Endodermal cell (in vitro differentiated cells): ENCODE measurements at regions not wholly inside any gene's neighbourhood (a gene's known extent, or its start where the extent isn't known, plus 50 kb on each side); places are given as distances from the start of the nearest gene placed in this dataset.

Source experiments
- DNase-seq: peaks from one replicate; pipeline ENCODE4 v3.0.0-alpha.2; 2017
- H3K27ac ChIP-seq: 2 replicates; pipeline ENCODE4 v1.5.1; 2013; ENCODE audit warnings: mild to moderate bottlenecking, low read depth, low read length, moderate library complexity
- H3K27me3 ChIP-seq: 2 replicates; pipeline ENCODE4 v1.6.1; 2013; ENCODE audit warnings: mild to moderate bottlenecking, low read length, moderate library complexity; ENCODE audit not compliant: insufficient read depth, control insufficient read depth, poor library complexity, severe bottlenecking
- H3K36me3 ChIP-seq: 2 replicates; pipeline ENCODE4 v1.7.0; 2013; ENCODE audit warnings: mild to moderate bottlenecking, low read length, moderate library complexity; ENCODE audit not compliant: control insufficient read depth, insufficient read depth
- H3K4me1 ChIP-seq: one replicate; pipeline ENCODE4 v1.7.0; 2013; ENCODE audit warnings: low read length; ENCODE audit not compliant: control insufficient read depth, insufficient read depth
- H3K4me3 ChIP-seq: 2 replicates; pipeline ENCODE4 v1.5.1; 2013; ENCODE audit warnings: mild to moderate bottlenecking, low read length, moderate library complexity
- H3K9ac ChIP-seq: 2 replicates; pipeline ENCODE4 v1.6.1; 2013; ENCODE audit warnings: mild to moderate bottlenecking, low read length, moderate library complexity; ENCODE audit not compliant: poor library complexity, severe bottlenecking; ENCODE audit errors: extremely low read depth
- H3K9me3 ChIP-seq: 2 replicates; pipeline ENCODE4 v1.6.1; 2013; ENCODE audit warnings: mild to moderate bottlenecking, low read length, moderate library complexity; ENCODE audit not compliant: control insufficient read depth
- H3K27ac Mint-ChIP-seq: 2 replicates; pipeline ENCODE4 v1.8.0; 2020; ENCODE audit warnings: mixed read lengths
- H3K27me3 Mint-ChIP-seq: 2 replicates; pipeline ENCODE4 v1.8.0; 2021; ENCODE audit warnings: mild to moderate bottlenecking, mixed read lengths; ENCODE audit not compliant: insufficient read depth
- H3K36me3 Mint-ChIP-seq: 2 replicates; pipeline ENCODE4 v1.8.0; 2020; ENCODE audit warnings: low read depth, mixed read lengths
- H3K4me1 Mint-ChIP-seq: 2 replicates; pipeline ENCODE4 v1.8.0; 2020; ENCODE audit warnings: mixed read lengths
- H3K4me3 Mint-ChIP-seq: 2 replicates; pipeline ENCODE4 v1.8.0; 2020; ENCODE audit warnings: mild to moderate bottlenecking, moderate library complexity, mixed read lengths
- H3K9me3 Mint-ChIP-seq: 2 replicates; pipeline ENCODE4 v1.8.0; 2020; ENCODE audit warnings: mild to moderate bottlenecking, mixed read lengths
- WGBS, 2 experiments: methylation state at CpG; one replicate each; pipeline versions ENCODE4 v1.1.5 to v1.1.7; 2013; ENCODE audit warnings: missing lambda C conversion rate in 2 of 2, mixed read lengths in 1 of 2; ENCODE audit not compliant: insufficient coverage in 1 of 2, insufficient read length in 1 of 2; 5-methylcytosine and 5-hydroxymethylcytosine counted together
- TF ChIP-seq, protein P1 (sequence below): fragments of 200-600 bp; sonication (generic); conservative IDR thresholded peaks from 2 replicates; pipeline ENCODE4 v1.5.0; 2021; ENCODE audit warnings: antibody characterized with exemption, mild to moderate bottlenecking

DNA sequence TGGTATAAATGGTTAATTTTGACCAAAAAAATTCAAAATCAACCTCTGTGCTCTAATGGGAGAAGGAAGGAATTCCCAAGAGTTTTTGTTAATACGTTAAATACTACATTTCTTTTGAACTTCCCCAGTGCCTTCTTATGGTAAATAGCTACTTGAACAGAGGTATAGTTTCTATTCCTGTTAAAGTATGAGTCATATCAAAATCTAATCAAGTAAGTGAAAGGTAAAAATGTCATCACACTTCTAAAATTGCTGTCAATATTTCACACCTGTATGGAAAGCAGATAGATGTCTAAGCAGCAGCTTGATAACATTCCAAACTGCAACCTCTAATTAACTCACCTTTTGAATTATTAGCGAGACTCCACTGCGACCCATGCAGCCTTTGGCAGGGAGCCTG is 214.1 kb upstream of the MEF2C start:
- Histone ChIP-seq H3K36me3 (no peaks in the 10 kb centered on the region), H3K9ac (no peak overlapping the region), H3K9me3 (no peaks in the 10 kb centered on the region), H3K4me3 (no peak overlapping the region), H3K4me1 (no peaks in the 10 kb centered on the region), H3K27ac (no peak overlapping the region), H3K27me3 (no peaks in the 10 kb centered on the region)
- Mint-ChIP-seq H3K36me3 (no peaks in the 10 kb centered on the region), H3K4me1 (no peaks in the 10 kb centered on the region), H3K27ac (no peak overlapping the region), H3K27me3 (no peaks in the 10 kb centered on the region), H3K4me3 (no peak overlapping the region), H3K9me3 (no peaks in the 10 kb centered on the region)
- DNase-seq = no peak
- TF ChIP-seq, protein P1, sequence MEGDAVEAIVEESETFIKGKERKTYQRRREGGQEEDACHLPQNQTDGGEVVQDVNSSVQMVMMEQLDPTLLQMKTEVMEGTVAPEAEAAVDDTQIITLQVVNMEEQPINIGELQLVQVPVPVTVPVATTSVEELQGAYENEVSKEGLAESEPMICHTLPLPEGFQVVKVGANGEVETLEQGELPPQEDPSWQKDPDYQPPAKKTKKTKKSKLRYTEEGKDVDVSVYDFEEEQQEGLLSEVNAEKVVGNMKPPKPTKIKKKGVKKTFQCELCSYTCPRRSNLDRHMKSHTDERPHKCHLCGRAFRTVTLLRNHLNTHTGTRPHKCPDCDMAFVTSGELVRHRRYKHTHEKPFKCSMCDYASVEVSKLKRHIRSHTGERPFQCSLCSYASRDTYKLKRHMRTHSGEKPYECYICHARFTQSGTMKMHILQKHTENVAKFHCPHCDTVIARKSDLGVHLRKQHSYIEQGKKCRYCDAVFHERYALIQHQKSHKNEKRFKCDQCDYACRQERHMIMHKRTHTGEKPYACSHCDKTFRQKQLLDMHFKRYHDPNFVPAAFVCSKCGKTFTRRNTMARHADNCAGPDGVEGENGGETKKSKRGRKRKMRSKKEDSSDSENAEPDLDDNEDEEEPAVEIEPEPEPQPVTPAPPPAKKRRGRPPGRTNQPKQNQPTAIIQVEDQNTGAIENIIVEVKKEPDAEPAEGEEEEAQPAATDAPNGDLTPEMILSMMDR = no peak
- WGBS, 2 experiments = 92% methylated on average over 3 of the region's 3 CpGs; no CpG with 5 or more reads in 1 of the 2 experiments

GRCh38 chr5:89095341-89095740 is 212.4 kb upstream of the MEF2C start:
- no peaks in the 10 kb centered on the region for H3K27me3 Mint-ChIP-seq
- H3K36me3 Mint-ChIP-seq = no peaks in the 10 kb centered on the region
- Histone ChIP-seq H3K9ac (no peak overlapping the region), H3K4me3 (no peak overlapping the region), H3K27ac (no peak overlapping the region), H3K36me3 (no peaks in the 10 kb centered on the region), H3K4me1 (no peaks in the 10 kb centered on the region), H3K9me3 (no peaks in the 10 kb centered on the region), H3K27me3 (no peaks in the 10 kb centered on the region)
- H3K9me3 Mint-ChIP-seq = no peaks in the 10 kb centered on the region
- DNase-seq = no peak
- no peak overlapping the region for H3K4me3 Mint-ChIP-seq
- no peaks in the 10 kb centered on the region for H3K4me1 Mint-ChIP-seq
- 97% methylated on average over 2 of the region's 2 CpGs; no CpG with 5 or more reads in 1 of the 2 experiments for WGBS, 2 experiments
- TF ChIP-seq, protein P1 = no peak
- H3K27ac Mint-ChIP-seq = no peak overlapping the region

DNA sequence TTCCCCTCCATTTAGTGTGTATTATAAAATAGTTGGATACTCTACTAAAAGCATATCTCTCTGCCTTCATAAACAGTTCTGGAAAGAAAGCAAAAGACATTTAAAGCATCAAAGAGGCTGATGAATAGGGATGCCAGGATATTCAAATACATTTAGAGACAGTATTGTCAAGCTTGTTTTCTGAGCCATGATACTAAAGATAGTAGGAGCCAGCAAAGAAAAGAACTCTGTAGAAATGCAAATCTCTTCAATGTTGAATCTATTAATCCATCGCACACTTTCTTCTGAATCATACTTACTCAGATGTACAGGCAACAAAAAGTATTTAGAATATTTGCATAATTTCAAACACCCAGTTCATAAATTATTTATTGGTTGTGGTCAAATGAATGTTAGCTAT is 207.1 kb upstream of the MEF2C start:
- DNase-seq = no peak
- H3K27ac Mint-ChIP-seq = no peak overlapping the region
- Histone ChIP-seq H3K36me3 (no peaks in the 10 kb centered on the region), H3K4me3 (no peak overlapping the region), H3K27ac (no peak overlapping the region), H3K9ac (no peak overlapping the region), H3K27me3 (no peaks in the 10 kb centered on the region), H3K4me1 (no peaks in the 10 kb centered on the region), H3K9me3 (no peaks in the 10 kb centered on the region)
- H3K4me3 Mint-ChIP-seq = no peak overlapping the region
- TF ChIP-seq, protein P1 = no peak
- H3K36me3 Mint-ChIP-seq = no peaks in the 10 kb centered on the region
- H3K9me3 Mint-ChIP-seq = no peaks in the 10 kb centered on the region
- WGBS, 2 experiments = 100% methylated on average over 1 of the region's 1 CpG; no CpG with 5 or more reads in 1 of the 2 experiments
- H3K27me3 Mint-ChIP-seq = peaks cover 15% of the 10 kb centered on the region
- peaks cover 7% of the 10 kb centered on the region for H3K4me1 Mint-ChIP-seq
